ENCODE measurements at regions not wholly inside any gene's neighbourhood (a gene's known extent, or its start where the extent isn't known, plus 50 kb on each side); places are given as distances from the start of the nearest gene placed in this dataset.
"Not testable (repeated sequence)": the region's sequence is repeated elsewhere in the genome, so short reads cannot be mapped to it uniquely, and the experiment has no call there.

- DNase-seq = peak; percentile 88
Measured at GRCh38 chr2:44087036-44087713, 81.5 kb upstream of the PPM1B start.

- no peak for DNase-seq
Measured at GRCh38 chr2:44087714-44088092, 81.0 kb upstream of the PPM1B start.

- not testable (repeated sequence) for DNase-seq
Measured at GRCh38 chr2:44092519-44092918, 76.2 kb upstream of the PPM1B start.

- DNase-seq = no peak
Measured at GRCh38 chr2:44093970-44094369, 74.7 kb upstream of the PPM1B start.

GRCh38 chr2:44097322-44097907, 71.3 kb upstream of the PPM1B start:
- no peak for DNase-seq

GRCh38 chr2:44098050-44098449, 70.6 kb upstream of the PPM1B start:
- no peak for DNase-seq

GRCh38 chr2:44098891-44099290, 69.8 kb upstream of the PPM1B start:
- DNase-seq = no peak

- DNase-seq = peak; percentile 37
Measured at GRCh38 chr2:44100351-44100750, 68.3 kb upstream of the PPM1B start.

GRCh38 chr2:44101246-44101645, 67.4 kb upstream of the PPM1B start:
- no peak for DNase-seq

- DNase-seq = peak; percentile 70
Measured at GRCh38 chr2:44102790-44103562, 65.7 kb upstream of the PPM1B start.

GRCh38 chr2:44103639-44104038, 65.0 kb upstream of the PPM1B start:
- DNase-seq = no peak

- DNase-seq = no peak
Measured at GRCh38 chr2:44104855-44105271, 63.8 kb upstream of the PPM1B start.

GRCh38 chr2:44106509-44106908, 62.2 kb upstream of the PPM1B start:
- DNase-seq = not testable (repeated sequence)

- DNase-seq = no peak
Measured at GRCh38 chr2:44107086-44107740, 61.5 kb upstream of the PPM1B start.

- no peak for DNase-seq
Measured at GRCh38 chr2:44107974-44108373, 60.7 kb upstream of the PPM1B start.

GRCh38 chr2:44109166-44109565, 59.5 kb upstream of the PPM1B start:
- no peak for DNase-seq

- no peak for DNase-seq
Measured at GRCh38 chr2:44110444-44110843, 58.2 kb upstream of the PPM1B start.

- peak; percentile 20 for DNase-seq
Measured at GRCh38 chr2:44112096-44112495, 56.6 kb upstream of the PPM1B start.

GRCh38 chr2:44116319-44116718, 52.4 kb upstream of the PPM1B start:
- DNase-seq = no peak

GRCh38 chr2:44118257-44118656, 50.4 kb upstream of the PPM1B start:
- peak; percentile 69 for DNase-seq
